ENCODE measurements at regions not wholly inside any gene's neighbourhood (a gene's known extent, or its start where the extent isn't known, plus 50 kb on each side); places are given as distances from the start of the nearest gene placed in this dataset.

DNA sequence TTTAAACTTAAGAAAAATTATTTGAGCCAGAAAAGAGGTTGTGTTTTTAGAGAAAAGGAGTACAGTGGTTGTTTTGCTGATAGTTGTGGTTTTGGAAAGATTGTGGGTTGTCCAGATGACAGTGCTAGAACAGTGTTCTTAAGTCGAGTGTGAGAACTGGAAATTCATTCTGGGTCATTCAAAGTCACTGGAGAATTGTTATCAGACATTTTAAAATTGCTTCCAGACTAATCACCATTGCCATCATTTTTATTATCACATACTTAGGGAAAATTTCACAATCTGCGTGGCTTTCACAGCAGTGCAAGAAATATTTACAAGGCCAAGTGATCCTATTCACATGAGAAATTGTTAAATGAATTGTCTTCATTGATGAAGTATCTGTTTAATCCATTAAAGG is 242.2 kb upstream of the DDI1 start:
- TF ChIP-seq, protein P1, sequence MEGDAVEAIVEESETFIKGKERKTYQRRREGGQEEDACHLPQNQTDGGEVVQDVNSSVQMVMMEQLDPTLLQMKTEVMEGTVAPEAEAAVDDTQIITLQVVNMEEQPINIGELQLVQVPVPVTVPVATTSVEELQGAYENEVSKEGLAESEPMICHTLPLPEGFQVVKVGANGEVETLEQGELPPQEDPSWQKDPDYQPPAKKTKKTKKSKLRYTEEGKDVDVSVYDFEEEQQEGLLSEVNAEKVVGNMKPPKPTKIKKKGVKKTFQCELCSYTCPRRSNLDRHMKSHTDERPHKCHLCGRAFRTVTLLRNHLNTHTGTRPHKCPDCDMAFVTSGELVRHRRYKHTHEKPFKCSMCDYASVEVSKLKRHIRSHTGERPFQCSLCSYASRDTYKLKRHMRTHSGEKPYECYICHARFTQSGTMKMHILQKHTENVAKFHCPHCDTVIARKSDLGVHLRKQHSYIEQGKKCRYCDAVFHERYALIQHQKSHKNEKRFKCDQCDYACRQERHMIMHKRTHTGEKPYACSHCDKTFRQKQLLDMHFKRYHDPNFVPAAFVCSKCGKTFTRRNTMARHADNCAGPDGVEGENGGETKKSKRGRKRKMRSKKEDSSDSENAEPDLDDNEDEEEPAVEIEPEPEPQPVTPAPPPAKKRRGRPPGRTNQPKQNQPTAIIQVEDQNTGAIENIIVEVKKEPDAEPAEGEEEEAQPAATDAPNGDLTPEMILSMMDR (tag by site-specific recombination; IDR thresholded peaks at IDR 0.05): no peak
- TF ChIP-seq ZNF624 (tag by site-specific recombination; IDR thresholded peaks at IDR 0.05): no peak
- TF ChIP-seq, protein P2, sequence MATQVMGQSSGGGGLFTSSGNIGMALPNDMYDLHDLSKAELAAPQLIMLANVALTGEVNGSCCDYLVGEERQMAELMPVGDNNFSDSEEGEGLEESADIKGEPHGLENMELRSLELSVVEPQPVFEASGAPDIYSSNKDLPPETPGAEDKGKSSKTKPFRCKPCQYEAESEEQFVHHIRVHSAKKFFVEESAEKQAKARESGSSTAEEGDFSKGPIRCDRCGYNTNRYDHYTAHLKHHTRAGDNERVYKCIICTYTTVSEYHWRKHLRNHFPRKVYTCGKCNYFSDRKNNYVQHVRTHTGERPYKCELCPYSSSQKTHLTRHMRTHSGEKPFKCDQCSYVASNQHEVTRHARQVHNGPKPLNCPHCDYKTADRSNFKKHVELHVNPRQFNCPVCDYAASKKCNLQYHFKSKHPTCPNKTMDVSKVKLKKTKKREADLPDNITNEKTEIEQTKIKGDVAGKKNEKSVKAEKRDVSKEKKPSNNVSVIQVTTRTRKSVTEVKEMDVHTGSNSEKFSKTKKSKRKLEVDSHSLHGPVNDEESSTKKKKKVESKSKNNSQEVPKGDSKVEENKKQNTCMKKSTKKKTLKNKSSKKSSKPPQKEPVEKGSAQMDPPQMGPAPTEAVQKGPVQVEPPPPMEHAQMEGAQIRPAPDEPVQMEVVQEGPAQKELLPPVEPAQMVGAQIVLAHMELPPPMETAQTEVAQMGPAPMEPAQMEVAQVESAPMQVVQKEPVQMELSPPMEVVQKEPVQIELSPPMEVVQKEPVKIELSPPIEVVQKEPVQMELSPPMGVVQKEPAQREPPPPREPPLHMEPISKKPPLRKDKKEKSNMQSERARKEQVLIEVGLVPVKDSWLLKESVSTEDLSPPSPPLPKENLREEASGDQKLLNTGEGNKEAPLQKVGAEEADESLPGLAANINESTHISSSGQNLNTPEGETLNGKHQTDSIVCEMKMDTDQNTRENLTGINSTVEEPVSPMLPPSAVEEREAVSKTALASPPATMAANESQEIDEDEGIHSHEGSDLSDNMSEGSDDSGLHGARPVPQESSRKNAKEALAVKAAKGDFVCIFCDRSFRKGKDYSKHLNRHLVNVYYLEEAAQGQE (tag by site-specific recombination; IDR thresholded peaks at IDR 0.05): no peak
- no peak for TF ChIP-seq ZNF24 (tag by site-specific recombination; IDR thresholded peaks at IDR 0.05)
- no peak for TF ChIP-seq YY1 (tag by site-specific recombination; IDR thresholded peaks at IDR 0.05)
- TF ChIP-seq PATZ1 (tag by site-specific recombination; IDR thresholded peaks at IDR 0.05): no peak
- no peak for TF ChIP-seq SETDB1 (IDR thresholded peaks at IDR 0.05; ENCODE audit: insufficient read length, low read length)
- TF ChIP-seq ZNF629 (tag by site-specific recombination; IDR thresholded peaks at IDR 0.05): no peak
- TF ChIP-seq GFI1B (tag by site-specific recombination; IDR thresholded peaks at IDR 0.05): no peak
- TF ChIP-seq SP2 (tag by site-specific recombination; IDR thresholded peaks at IDR 0.05): no peak

Measured in HEK293 (cell line).